ENCODE measurements at regions not wholly inside any gene's neighbourhood (a gene's known extent, or its start where the extent isn't known, plus 50 kb on each side); places are given as distances from the start of the nearest gene placed in this dataset.

DNA sequence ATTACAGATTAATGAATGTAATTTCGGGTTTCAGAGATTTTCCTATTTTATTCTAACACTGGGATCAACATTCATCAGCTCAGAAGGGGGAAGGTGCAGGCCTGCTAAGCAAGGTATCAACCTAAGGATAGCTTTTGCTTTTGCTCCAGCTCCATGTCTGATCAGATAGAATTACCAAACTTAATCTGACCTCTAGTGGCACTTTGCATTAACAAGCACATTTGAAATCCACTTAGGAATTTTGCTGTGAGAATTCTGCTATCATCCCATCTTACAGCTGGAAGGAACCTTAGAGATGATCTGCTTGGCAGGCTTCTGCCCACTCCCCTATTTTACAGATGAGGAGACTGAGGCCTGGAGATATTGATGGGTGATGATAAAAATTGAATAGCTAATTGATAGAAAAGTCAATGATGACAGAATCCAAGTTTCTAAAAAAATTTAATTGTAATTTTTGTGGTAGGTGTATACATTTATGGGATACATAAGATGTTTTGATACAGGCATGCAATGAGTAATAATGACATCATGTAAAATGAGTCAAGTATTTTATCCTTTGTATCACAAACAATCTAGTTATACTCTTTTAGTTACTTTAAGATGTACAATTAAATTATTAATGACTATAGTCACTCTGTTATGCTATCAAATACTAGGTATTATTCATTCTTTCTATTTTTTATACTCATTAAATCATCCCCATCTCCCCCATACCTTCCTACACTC, 209.2 kb upstream of the ZPLD1 start:
- peak; percentile 67 for DNase-seq (ENCODE audit: low spot score)

DNA sequence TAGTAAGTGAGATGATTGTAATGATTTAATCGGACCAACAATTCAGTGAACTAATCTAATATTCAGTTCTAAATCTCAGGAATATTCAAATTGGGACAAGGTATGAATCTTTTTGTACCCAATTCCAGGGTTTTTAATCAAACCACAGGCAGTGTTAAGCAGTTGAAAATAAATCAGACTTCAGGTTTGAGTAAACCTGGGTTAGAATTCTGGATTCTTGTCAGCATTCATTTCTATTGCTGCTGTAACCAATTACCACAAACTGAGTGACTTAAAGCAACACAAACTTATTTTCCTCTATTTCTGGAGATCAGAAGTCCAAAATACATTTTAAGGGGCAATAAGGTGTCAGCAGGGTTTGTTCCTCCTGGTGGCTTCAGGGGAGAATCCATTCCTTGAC, 208.4 kb upstream of the ZPLD1 start:
- no peak for DNase-seq (ENCODE audit: low spot score)

DNA sequence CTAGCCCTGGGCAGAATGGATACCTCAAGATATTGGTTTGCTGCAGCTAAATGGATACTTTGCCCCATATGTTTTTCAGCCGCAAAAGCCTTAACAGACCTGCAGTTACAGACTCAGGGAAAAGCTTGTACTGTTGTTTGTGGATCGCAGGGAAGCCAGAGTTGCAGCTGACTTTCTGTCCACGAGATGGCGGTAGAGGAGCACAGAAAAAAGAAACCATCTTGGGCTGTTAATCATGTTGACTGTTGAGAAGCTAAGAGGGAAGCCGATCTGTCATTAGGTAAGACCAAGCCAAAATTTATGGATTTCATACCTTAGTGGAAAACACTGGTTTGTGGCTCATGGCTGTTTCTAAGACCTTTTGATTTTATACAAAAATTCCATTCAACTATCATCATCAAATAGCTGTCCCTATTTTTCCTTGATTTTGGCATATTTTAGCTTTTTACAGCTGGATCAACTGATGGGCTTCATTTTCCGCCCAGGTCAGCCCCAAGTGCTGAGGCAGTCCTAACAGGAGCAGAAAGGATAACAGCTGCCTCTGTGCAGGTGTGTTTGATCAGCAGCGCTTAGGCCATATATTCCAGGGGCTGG, 205.7 kb upstream of the ZPLD1 start:
- DNase-seq (ENCODE audit: low spot score) = peak; percentile 75

DNA sequence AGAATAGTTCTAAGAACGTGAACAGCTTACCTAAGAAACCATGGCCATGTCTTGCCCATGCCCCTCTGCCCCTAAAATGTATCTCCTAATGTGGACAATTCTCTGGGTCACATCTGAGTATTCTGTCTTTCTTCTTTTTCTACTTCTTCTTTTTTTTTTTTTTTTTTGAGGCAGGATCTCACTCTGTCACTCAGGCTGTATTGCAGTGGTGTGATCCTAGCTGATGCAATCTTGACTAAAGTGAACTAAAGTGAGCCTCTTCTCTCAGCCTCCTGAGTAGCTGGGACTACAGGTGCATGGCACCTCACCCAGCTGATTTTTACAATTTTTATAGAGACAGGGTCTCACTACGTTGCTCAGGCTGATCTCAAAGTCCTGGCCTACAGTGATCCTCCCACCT, 204.8 kb upstream of the ZPLD1 start:
- DNase-seq (ENCODE audit: low spot score) = no peak

DNA sequence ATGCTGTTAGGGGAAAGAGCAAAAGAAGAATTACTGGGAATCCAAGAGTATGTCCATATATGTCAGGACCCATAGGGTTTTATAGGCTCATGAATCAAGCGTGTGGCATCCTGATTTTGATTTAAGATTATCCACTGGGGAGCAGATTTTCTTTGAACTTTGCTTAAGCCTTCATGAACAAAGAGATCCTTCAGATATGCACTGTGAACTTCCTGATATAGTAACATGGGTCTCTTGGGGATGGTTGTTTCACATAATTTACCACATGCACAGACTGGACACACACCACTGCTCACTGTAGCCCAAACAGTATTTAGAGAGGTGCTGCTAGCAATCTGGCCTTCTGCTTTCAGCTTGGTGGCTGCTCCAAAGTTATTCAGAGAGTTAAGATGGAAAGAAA, 200.9 kb upstream of the ZPLD1 start:
- DNase-seq (ENCODE audit: low spot score) = no peak

DNA sequence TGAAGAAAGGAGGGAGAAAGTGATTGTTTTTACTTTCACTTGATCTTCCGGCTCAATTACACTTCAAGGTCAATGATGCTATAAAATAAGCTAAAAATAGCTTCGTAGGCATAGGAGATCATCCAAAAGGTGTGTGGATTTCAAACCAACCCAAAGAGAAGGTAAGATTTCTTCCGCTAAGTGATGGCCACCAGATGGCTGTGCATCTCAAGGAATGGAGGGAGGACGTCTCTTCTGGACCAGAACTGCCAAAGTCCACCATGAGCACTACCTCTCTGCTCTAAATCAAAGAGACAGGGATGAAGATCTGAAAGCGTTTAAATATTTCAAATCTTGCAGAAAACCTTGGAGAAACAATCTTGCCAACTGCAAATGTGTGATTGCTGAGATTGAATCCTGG, 199.1 kb upstream of the ZPLD1 start:
- DNase-seq (ENCODE audit: low spot score) = peak; percentile 9

DNA sequence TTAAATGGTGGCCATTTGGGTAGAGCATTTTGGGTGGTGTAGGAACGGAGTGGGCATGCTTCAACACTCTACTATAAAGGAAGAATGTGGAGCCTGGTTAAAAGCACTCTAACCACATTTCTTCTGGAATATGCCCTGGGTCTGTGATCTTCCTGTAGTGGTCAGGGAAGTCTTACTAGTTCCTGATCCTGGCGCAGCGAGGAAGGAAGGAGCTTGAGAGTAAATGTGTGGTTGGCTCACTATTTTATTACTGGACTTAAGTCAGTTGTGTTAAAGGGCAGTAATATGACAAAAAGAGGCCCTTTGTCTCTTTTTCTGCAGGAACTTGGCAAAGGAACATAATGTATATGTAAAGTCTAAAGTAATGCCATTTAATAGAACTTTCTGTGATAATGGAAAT, 197.6 kb upstream of the ZPLD1 start:
- DNase-seq (ENCODE audit: low spot score) = no peak

DNA sequence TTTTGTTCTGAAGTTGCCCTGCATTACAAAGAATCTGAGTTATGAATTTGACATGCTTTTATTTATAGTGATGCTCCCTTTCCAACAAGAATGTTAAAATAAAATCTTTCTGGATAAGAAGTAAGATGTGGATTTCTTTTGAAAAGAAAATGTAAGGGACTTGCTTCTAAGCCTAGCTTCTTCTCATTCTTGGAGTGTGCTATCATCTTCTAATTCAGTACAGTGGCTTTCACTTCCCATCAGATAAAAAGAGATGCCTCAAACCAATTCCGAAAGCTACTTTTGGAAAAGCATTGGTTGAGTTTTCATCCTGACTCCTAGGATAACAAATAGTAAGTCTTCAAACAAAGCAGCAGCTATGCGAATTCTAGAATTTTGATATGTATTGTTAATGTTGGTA, 197.0 kb upstream of the ZPLD1 start:
- DNase-seq (ENCODE audit: low spot score) = no peak

DNA sequence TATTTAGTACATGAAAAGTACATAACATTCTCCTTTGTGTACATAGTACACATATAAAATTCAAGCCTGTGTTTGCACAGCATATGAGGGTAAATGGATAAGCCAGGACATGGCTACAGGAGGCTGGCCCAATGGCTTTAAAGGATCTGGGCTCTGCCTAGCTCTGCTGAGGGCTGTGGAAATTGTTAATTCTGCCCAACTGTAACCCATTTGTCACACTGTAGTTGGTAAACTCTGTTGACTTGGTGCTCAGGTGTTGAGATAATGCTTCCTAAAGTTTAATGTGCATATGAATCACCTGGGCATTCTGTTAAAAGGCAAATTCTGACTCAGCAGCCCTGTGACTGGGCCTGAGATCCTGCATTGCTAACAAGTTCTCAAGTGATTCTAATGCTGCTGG, 196.5 kb upstream of the ZPLD1 start:
- DNase-seq (ENCODE audit: low spot score) = no peak

DNA sequence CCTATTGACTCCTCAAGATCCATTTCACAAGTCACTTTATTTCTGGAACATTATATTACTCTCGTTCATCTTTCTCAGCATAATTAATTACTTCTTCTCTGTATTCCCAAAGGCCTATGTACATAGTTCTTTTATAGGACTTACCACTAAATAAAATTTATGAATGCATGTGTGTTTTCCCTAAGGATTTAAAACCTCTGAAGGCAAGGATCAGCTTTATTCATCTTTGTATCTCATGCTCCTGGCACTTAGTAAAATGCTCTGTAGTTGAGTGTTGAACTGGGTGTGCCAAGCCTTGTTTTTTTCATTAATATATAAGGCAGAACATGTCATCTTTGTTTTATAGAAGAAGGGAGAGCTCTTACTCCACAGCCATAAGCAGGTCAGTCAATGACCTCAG, 194.1 kb upstream of the ZPLD1 start:
- DNase-seq (ENCODE audit: low spot score) = no peak

DNA sequence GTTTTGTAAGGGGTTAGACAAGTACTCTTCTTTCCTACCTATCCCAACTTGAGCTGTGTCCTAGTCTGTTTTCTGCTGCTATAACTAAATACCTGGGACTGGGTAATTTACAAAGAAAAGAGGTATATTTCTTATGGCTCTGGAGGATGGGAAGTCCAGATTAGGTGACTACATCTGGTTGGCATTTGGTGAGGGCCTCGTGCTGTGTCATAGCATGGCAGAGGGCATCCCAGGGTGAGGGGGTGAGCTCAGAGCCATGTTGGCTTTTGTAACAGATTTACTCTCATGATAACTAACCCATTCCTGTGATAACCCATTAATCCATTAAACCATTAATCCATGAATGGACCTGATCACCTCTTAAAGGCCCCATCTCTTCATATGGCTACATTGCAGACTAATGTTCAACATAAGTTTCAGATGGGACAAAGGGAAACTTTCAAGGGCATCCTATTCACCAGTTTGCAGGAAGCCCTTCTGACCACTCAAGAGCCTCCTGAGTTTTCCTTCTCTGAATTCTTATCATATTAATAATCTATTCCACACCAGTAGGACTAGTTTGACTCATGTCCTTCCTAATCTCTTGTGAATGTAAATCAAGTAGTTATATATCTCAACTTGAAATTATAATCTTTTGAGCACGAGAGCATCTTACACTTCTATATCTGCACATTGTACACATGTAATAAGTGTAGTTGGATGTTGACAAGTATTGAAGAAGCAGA, 185.7 kb upstream of the ZPLD1 start:
- peak; percentile 6 for DNase-seq (ENCODE audit: low spot score)

DNA sequence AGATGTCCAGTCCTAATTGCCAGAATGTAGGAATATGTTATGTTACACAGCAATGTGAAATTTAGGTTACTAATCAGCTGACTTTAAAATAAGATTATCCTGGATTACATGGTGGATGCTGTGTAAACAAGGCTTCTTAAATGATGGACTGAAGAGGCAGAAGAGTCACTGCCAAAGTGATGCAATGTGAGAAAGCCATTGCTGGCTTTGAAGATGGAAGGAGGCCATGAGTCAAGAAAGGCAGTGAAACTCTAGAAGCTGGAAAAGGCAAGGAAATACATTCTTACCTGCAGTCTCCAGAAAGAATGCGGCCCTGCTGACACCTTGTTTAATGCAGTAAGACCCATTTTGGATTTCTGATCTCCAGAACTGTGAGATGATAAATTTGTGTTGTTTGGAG, 179.1 kb upstream of the ZPLD1 start:
- DNase-seq (ENCODE audit: low spot score) = no peak

DNA sequence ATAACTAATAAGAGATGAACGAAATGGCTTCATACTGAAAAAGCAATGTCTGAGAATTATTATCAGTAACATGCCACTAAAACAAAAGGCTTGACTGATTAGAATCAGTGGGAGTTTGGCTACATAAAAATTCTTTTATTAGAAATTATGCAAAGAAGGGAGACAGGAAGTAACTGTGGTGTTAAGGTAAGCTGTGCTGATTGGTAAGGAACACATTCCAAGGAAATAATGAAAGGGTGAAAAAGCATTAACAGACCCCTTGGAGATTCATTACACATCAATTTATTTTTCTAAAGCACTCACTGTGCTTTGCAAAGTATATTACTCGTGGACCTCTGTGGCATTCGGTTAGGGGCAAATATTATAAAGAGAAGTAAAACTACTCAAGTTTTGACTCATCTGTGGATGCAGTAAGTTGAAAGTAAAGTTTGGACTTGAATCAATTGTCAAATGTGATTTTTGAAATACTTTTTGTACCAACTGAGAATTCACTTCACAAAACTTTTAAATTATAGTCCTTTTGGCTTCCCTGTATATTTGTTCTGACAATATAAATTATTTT, 176.1 kb upstream of the ZPLD1 start:
- DNase-seq (ENCODE audit: low spot score) = no peak

DNA sequence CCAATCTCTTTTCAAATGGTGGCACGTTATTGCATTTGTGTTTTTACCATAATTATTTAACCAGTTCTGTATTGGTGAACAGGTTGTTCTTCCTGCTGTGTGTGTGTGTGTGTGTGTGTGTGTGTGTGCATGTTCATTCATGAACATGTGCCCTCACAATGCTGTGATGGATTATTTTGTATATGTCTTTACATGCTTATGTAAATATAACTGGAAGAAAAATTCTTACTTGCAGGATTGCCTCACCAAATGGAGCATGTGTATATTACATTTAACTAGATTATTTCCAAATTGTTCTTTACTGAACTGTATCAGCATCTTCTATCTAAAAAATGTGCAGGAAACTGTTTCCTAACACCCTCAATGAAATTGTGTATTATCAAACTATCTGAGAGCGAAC, 175.2 kb upstream of the ZPLD1 start:
- DNase-seq (ENCODE audit: low spot score) = no peak

DNA sequence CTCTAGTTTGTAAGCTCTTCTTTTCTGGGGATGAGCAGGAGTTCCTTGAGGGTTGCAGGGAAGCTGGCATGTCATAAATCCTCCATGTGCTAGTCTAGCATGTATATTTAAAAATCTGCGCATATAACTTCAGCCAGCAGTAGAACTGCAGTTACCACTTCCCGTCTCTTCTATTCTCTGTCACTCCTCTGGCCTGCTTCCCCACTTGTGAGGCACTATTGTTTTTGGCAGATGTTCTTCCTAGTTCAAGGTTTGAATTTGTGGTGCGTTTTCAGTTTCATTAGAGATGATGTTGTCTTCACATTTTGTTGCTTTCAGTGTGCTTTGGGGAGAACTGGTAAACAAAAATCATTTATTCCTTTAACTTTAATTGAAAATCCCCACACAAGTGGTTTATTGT, 169.1 kb upstream of the ZPLD1 start:
- no peak for DNase-seq (ENCODE audit: low spot score)

DNA sequence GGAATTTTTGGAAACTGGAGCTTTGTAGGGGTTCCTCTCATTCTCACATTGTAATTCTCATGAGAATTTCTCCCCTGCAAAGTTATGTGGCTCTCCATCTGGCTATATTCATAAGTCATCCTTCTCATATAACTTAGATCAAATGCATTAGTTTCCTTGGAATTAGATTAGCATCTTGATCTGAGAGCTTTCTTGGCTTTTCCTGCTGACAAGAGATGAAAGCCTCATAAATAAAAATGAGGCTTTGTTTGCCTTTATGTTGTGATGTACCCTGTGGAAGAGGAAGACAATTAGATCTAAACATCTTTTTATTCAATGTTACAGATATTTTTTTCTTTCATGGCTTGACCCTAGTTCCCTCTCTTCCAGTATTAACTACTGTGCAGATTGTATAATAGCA, 165.4 kb upstream of the ZPLD1 start:
- DNase-seq (ENCODE audit: low spot score) = no peak

DNA sequence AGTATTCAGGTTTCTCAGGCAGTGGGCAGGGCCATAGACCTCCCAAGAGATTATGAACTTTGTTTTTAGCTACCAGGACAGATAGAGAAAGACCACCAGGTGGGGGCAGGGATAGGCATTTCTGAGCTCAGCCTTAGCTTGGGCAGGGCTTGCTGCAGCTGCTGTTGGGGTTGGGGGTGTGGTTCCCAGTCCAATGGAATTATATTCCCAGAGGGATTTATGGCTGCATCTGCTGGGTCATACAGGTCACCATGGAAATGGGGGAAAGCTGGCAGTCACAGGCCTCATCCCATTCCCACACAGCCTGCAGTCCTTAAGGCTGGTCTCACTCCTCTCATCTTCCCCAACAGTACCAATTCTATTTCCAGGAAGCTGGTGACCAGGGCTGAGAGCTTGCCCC, 144.6 kb upstream of the ZPLD1 start:
- DNase-seq (ENCODE audit: low spot score) = no peak

DNA sequence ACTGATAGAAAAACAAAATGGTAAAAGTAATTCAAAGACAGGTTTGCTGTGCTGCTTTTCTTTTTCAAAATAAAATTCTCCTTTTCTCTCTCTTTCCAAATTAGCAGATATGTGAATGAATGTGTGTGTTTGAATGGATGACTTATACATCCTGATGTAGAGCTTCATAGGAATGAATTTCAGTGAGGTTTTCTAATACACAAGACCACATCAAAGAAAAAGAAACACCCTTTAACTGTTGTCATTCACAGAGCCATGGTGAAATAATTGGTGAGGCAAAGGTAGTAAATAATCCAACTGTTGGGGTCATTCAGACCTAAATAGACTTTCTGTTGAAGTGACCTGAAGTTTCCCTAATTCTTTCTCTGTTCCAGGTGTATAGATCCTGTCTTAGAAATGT, 139.1 kb upstream of the ZPLD1 start:
- no peak for DNase-seq (ENCODE audit: low spot score)

DNA sequence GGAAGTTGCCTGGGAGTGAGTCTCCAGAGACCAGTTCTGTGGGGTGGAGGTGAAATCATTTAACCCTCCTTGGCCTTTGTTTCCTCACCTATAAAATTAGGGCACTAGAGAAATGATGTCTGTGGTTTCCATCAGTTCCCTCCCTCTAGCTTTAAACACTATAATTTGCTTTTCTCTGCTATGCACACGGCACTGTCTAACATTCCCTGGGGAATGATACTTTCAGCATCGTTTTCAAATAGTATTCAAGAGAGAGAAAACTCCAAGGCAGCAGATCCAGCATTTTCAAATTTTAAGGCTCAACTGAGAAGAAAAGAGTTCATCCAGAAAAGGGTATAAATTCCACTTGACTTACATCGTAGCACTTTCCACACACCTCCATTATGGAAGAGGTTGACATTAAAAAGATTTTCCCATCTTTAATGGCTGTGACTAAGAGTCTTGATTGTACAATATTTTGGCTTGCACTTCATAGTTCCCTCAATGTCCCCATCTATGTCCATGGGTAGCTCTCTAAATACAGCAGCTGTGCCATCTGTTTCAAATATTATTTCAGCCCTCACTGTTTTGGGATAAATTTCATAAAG, 137.7 kb upstream of the ZPLD1 start:
- DNase-seq (ENCODE audit: low spot score) = no peak

DNA sequence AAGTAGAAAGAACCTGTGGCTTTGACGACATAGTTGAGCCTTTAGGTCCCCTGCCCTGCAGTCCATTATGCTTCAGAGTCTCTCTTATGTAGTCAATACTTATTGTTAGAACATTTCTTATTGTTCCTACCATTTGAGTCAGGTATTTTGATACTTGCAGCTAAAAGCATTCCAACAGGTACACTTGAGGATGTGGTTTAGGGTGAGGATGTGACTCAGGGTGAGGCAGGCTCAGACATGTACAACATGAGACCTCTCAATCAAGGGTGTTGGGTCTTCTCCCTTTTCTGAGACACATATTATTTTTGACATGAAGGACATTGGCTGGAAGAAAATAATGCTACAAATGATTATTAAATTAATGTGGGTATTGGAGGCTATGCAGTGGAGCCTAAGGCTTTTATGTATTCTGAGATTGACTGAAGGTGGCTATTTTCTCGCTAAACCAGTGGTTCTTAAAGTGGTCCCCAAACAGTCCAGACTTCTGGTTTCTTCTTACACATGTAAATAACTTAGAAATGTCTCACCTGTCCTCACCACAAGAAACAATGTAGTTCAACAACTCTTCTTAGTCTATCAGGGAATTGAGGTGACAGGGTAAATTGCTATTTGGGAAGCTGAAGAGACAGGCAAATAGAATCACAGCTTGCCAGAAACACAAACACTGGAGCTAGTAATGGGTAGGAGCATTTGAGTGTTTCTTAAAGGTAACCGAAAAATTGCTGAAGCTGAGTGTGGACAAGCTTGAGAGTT, 135.5 kb upstream of the ZPLD1 start:
- DNase-seq (ENCODE audit: low spot score) = no peak

DNA sequence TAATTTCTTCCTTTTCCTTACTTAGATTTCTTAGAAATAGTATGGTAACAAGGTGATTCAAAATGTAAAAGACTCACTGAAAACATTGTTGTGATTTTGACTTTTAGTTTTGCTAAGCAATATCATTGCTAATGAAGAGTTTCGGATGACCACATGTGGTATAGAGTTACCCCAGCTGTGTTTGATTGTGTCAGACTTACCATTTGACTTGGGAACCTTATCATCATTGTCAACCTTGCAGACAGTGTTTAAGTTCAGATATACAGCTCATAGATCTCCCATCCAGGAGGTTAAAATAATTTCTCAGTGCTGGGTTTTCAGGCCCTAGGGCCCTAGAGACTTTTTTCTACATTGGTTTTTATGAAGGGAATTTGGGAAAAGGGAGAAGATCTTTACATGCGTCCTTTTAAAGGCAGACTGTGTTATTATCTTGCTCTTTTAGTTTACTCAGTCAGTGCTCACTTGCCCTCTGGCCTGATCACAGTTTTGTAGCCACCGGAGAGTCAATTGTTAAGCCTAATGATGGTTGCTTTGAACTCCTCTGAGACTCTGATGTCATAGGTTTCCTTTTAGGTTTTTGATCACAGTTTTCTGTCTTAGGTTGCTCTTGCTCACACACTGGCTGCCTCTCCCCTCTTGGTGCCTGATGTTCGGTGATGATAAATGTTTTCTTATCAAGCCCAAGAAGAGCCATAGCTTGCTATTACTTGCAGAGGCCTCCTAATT, 133.5 kb upstream of the ZPLD1 start:
- no peak for DNase-seq (ENCODE audit: low spot score)
